HEK293T (cell line): ENCODE measurements at regions not wholly inside any gene's neighbourhood (a gene's known extent, or its start where the extent isn't known, plus 50 kb on each side); places are given as distances from the start of the nearest gene placed in this dataset.

Experiments
- CTCF ChIA-PET: fragments of 350-600 bp; formaldehyde crosslinking; extraction: SDS; loops from one replicate; lab custom pipeline; 2021; ENCODE audit warnings: antibody characterized with exemption, inconsistent platforms; lab: Yijun Ruan, JAX
- POLR2A ChIA-PET: fragments of 350-600 bp; formaldehyde crosslinking; extraction: SDS; loops from one replicate; lab custom pipeline; 2020; ENCODE audit warnings: antibody characterized with exemption, inconsistent platforms; lab: Yijun Ruan, JAX
- DNase-seq: peaks from one replicate; pipeline ENCODE4 v3.0.0; 2012; ENCODE audit warnings: mixed read lengths; ENCODE audit errors: extremely low spot score
- ARNT ChIP-seq: fragments of 450-650 bp; IDR thresholded peaks from 2 replicates; pipeline ENCODE4 v1.6.1; 2017; ENCODE audit warnings: mild to moderate bottlenecking
- BHLHE40 ChIP-seq: fragments of 450-650 bp; IDR thresholded peaks from 2 replicates; pipeline ENCODE4 v1.6.1; 2016; ENCODE audit warnings: mild to moderate bottlenecking, moderate library complexity, borderline replicate concordance
- CTBP1 ChIP-seq: fragments of 450-650 bp; IDR thresholded peaks from 2 replicates; pipeline ENCODE4 v1.6.1; 2016; ENCODE audit warnings: borderline replicate concordance
- ELF4 ChIP-seq: fragments of 450-650 bp; IDR thresholded peaks from 2 replicates; pipeline ENCODE4 v1.6.1; 2017; ENCODE audit warnings: antibody characterized with exemption
- FOXA1 ChIP-seq: fragments of 450-650 bp; IDR thresholded peaks from 2 replicates; pipeline ENCODE4 v1.6.1; 2016; ENCODE audit warnings: mild to moderate bottlenecking
- FOXK2 ChIP-seq: fragments of 450-650 bp; IDR thresholded peaks from 2 replicates; pipeline ENCODE4 v1.6.1; 2016; ENCODE audit warnings: mild to moderate bottlenecking
- FOXM1 ChIP-seq: fragments of 450-650 bp; IDR thresholded peaks from 2 replicates; pipeline ENCODE4 v1.6.1; 2017; ENCODE audit warnings: mild to moderate bottlenecking, borderline replicate concordance
- HDGF ChIP-seq: fragments of 450-650 bp; IDR thresholded peaks from 2 replicates; pipeline ENCODE4 v1.6.1; 2017; ENCODE audit warnings: antibody characterized with exemption, borderline replicate concordance
- L3MBTL2 ChIP-seq: fragments of 450-650 bp; conservative IDR thresholded peaks from 2 replicates; pipeline ENCODE4 v1.6.1; 2016; ENCODE audit warnings: mild to moderate bottlenecking
- LEF1 ChIP-seq: fragments of 450-650 bp; IDR thresholded peaks from 2 replicates; pipeline ENCODE4 v1.6.1; 2017; ENCODE audit warnings: mild to moderate bottlenecking, borderline replicate concordance
- NFRKB ChIP-seq: fragments of 450-650 bp; IDR thresholded peaks from 2 replicates; pipeline ENCODE4 v1.6.1; 2016; ENCODE audit warnings: mild to moderate bottlenecking, moderate library complexity
- PKNOX1 ChIP-seq: fragments of 450-650 bp; IDR thresholded peaks from 2 replicates; pipeline ENCODE4 v1.6.1; 2016
- SP1 ChIP-seq: fragments of 450-650 bp; IDR thresholded peaks from 2 replicates; pipeline ENCODE4 v1.6.1; 2017
- SUZ12 ChIP-seq: fragments of 450-650 bp; IDR thresholded peaks from 2 replicates; pipeline ENCODE4 v1.6.1; 2016; ENCODE audit warnings: mild to moderate bottlenecking
- TARDBP ChIP-seq: fragments of 450-650 bp; IDR thresholded peaks from 2 replicates; pipeline ENCODE4 v1.6.1; 2016
- ZNF384 ChIP-seq: fragments of 450-650 bp; IDR thresholded peaks from 2 replicates; pipeline ENCODE4 v1.6.1; 2016

- POLR2A ChIA-PET = no interaction called here
- no peak for DNase-seq
- TF ChIP-seq SUZ12 (no peak), FOXK2 (no peak), HDGF (no peak)
- CTCF ChIA-PET = no interaction called here
Measured at GRCh38 chr16:48442379-48442778, 57.2 kb upstream of the SIAH1 start.

GRCh38 chr16:48441863-48442279 lies 56.7 kb upstream of the SIAH1 start:
- CTCF ChIA-PET = no interaction called here
- TF ChIP-seq ELF4 = no peak
- no peak for TF ChIP-seq L3MBTL2
- no peak for TF ChIP-seq FOXK2
- no peak for TF ChIP-seq FOXM1
- no peak for TF ChIP-seq SP1
- no peak for TF ChIP-seq LEF1
- no peak for TF ChIP-seq TARDBP
- TF ChIP-seq BHLHE40 = no peak
- TF ChIP-seq ZNF384 = no peak
- no peak for TF ChIP-seq ARNT
- TF ChIP-seq FOXA1 = no peak
- no peak for TF ChIP-seq HDGF
- TF ChIP-seq SUZ12 = no peak
- no peak for TF ChIP-seq NFRKB
- no peak for TF ChIP-seq CTBP1
- no peak for TF ChIP-seq PKNOX1
- no peak for DNase-seq
- POLR2A ChIA-PET = no interaction called here

GRCh38 chr16:48441106-48441505 lies 55.9 kb upstream of the SIAH1 start:
- TF ChIP-seq NFRKB = no peak
- TF ChIP-seq SUZ12 = no peak
- no peak for TF ChIP-seq L3MBTL2
- TF ChIP-seq FOXK2 = no peak
- no peak for TF ChIP-seq FOXM1
- no peak for TF ChIP-seq LEF1
- no peak for TF ChIP-seq BHLHE40
- TF ChIP-seq SP1 = no peak
- TF ChIP-seq ZNF384 = no peak
- no peak for TF ChIP-seq HDGF
- TF ChIP-seq FOXA1 = no peak
- no peak for TF ChIP-seq TARDBP
- no peak for TF ChIP-seq PKNOX1
- TF ChIP-seq ARNT = no peak
- no peak for TF ChIP-seq ELF4
- TF ChIP-seq CTBP1 = no peak
- no peak for DNase-seq
- ChIA-PET POLR2A (no interaction called here), CTCF (no interaction called here)

GRCh38 chr16:48438414-48438813 lies 53.2 kb upstream of the SIAH1 start:
- DNase-seq = no peak
- TF ChIP-seq ZNF384 (no peak), PKNOX1 (no peak), CTBP1 (no peak), ARNT (no peak), HDGF (no peak), L3MBTL2 (no peak), TARDBP (no peak), SUZ12 (no peak), LEF1 (no peak), FOXA1 (no peak), BHLHE40 (no peak), ELF4 (no peak), FOXK2 (no peak), SP1 (no peak), FOXM1 (no peak), NFRKB (no peak)
- CTCF ChIA-PET = no interaction called here
- POLR2A ChIA-PET = no interaction called here

- TF ChIP-seq L3MBTL2 (no peak), LEF1 (no peak), HDGF (no peak), FOXA1 (no peak), SUZ12 (no peak), ARNT (no peak), PKNOX1 (no peak), TARDBP (no peak)
- CTCF ChIA-PET = no interaction called here
- POLR2A ChIA-PET = no interaction called here
- DNase-seq = no peak
Measured at GRCh38 chr16:48435906-48436305, 50.7 kb upstream of the SIAH1 start.

- CTCF ChIA-PET = no interaction called here
- POLR2A ChIA-PET = no interaction called here
- DNase-seq = no peak
- TF ChIP-seq ARNT (no peak), PKNOX1 (no peak), ELF4 (no peak), SUZ12 (no peak), FOXA1 (no peak), FOXM1 (no peak), L3MBTL2 (no peak), LEF1 (no peak), SP1 (no peak), FOXK2 (no peak), TARDBP (no peak)
Measured at GRCh38 chr16:48435318-48435680, 50.1 kb upstream of the SIAH1 start.
